HFF-Myc (cell line): ENCODE measurements at regions not wholly inside any gene's neighbourhood (a gene's known extent, or its start where the extent isn't known, plus 50 kb on each side); places are given as distances from the start of the nearest gene placed in this dataset.

Source experiments
- DNase-seq: peaks from one replicate; pipeline ENCODE4 v3.0.0-alpha.2; 2011; ENCODE audit warnings: low read depth; ENCODE audit errors: extremely low read depth
- H3K4me3 ChIP-seq: replicated peaks from 2 replicates; pipeline ENCODE4 v1.5.1; 2011; ENCODE audit warnings: low read depth, mild to moderate bottlenecking, control low read depth, low read length
- CTCF ChIP-seq: IDR thresholded peaks from 2 replicates; pipeline ENCODE4 v1.5.1; 2012; ENCODE audit warnings: mild to moderate bottlenecking, low read depth, low read length, control low read depth; ENCODE audit errors: missing control alignments

- DNase-seq, result no peak
- no peak for TF ChIP-seq CTCF
- no peak overlapping the region for H3K4me3 ChIP-seq
Measured at GRCh38 chr20:11814267-11814666, 103.4 kb upstream of the BTBD3 start.

- TF ChIP-seq CTCF, result no peak
- no peak overlapping the region for H3K4me3 ChIP-seq
- no peak for DNase-seq
Measured at GRCh38 chr20:11820838-11821237, 96.9 kb upstream of the BTBD3 start.

GRCh38 chr20:11822540-11822794 lies 95.2 kb upstream of the BTBD3 start:
- TF ChIP-seq CTCF, result no peak
- DNase-seq, result no peak
- no peak overlapping the region for H3K4me3 ChIP-seq

- DNase-seq, result no peak
- TF ChIP-seq CTCF, result no peak
- H3K4me3 ChIP-seq, result no peak overlapping the region
Measured at GRCh38 chr20:11826334-11826733, 91.4 kb upstream of the BTBD3 start.

- H3K4me3 ChIP-seq, result no peak overlapping the region
- DNase-seq, result no peak
- no peak for TF ChIP-seq CTCF
Measured at GRCh38 chr20:11832397-11832796, 85.3 kb upstream of the BTBD3 start.

- no peak for TF ChIP-seq CTCF
- H3K4me3 ChIP-seq, result no peak overlapping the region
Measured at GRCh38 chr20:11832851-11833250, 84.8 kb upstream of the BTBD3 start.

GRCh38 chr20:11833825-11834224 lies 83.9 kb upstream of the BTBD3 start:
- no peak for TF ChIP-seq CTCF
- no peak overlapping the region for H3K4me3 ChIP-seq
- DNase-seq, result no peak

More at GRCh38 chr20:11832851-11833250, 84.8 kb upstream of the BTBD3 start:
- DNase-seq, result no peak
